NCI-H1092 (cell line): ENCODE measurements at regions not wholly inside any gene's neighbourhood (a gene's known extent, or its start where the extent isn't known, plus 50 kb on each side); places are given as distances from the start of the nearest gene placed in this dataset.

Experiments used
- DNase-seq: peaks from one replicate; lab custom pipeline; 2025; lab: John Stamatoyannopoulos, UW

- DNase-seq: no peak
Observed at GRCh38 chr20:56060486-56060885, 55.2 kb upstream of the CBLN4 start.

- DNase-seq: no peak
Observed at GRCh38 chr20:56069016-56069415, 63.7 kb upstream of the CBLN4 start.

DNA sequence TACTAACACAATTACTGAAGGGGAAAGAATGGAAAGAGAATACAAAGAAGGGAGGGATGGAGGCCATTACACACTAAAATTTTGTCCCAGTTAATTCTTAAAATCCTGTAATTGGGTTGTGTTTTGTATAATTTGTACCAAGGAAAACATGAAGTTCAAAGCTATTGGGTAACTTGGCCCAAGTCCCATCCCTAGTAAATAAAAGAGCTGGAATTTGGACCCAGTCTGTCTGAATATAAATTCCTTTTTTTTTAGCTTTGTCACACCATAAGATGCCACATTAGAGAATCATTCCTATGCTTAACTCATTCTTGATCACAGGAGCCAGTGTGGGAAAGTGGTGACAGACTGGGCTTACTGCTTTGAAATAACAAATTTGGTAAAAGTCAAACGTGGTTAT, 66.8 kb upstream of the CBLN4 start:
- DNase-seq: no peak

DNA sequence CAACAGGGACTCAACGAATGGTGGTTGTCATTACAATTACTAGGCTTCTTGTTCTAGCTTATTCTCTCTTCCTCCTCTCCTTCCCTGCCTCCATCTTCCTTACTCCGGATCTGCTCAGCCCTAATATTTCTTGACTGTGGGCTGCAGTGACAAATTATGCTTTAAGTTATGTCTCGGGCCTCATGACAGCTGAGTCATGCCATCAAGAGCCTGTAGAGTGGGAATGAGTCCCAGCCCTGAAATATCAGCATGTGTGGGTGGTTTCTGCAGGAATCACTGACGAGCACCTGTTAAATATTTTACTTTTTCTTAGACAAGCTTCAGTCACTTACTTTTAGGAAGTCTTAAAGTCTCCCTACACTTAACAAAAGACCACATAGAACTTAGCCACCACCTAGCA, 83.1 kb upstream of the CBLN4 start:
- no peak for DNase-seq

GRCh38 chr20:56091628-56092234, 86.4 kb upstream of the CBLN4 start:
- DNase-seq: no peak

- no peak for DNase-seq
Observed at GRCh38 chr20:56094228-56094627, 88.9 kb upstream of the CBLN4 start.

DNA sequence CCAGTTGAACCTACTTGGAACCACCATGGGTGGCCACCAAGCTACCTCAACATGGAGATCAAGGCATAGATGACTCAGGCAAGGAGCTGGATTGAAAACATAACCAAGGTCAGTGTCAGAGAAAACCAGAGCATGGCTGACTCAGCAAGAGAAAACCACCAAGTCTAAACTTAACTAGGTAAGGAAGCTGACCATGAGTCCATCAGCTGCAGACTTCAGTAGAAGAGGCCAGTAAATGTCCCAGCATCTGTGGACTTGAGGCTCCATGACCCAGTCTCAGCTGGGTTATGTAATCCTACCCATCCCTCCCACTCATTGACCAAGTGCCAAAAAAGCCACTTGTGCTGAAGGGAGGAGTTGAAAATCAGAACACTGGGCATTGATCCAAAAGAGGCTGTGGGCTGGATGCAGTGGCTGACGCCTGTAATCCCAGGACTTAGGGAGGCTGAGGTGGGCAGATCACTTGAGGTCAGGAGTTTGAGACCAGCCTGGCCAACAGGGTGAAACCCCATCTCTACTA, 93.7 kb upstream of the CBLN4 start:
- no peak for DNase-seq

- no peak for DNase-seq
Observed at GRCh38 chr20:56111961-56112730, 106.8 kb upstream of the CBLN4 start.

DNA sequence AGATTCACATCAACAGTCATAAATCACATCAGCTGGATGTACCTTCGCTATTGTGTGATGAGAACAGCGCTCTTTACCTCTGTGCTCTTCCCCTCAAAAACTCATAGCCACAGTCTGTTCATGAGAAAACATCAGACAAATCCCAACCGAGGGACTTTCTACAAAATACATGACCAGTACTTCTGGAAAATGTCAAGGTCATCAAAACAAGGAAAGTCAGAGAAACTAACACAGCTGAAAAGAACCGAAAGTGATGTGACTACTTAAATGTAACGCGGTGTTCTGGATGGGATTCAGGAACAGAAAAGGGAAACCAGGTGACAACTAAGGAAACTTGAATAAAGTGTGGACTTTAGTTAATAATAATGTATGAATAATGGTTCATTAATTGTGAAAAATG, 112.0 kb upstream of the CBLN4 start:
- DNase-seq: no peak

GRCh38 chr20:56121850-56122249, 116.5 kb upstream of the CBLN4 start:
- DNase-seq: no peak

DNA sequence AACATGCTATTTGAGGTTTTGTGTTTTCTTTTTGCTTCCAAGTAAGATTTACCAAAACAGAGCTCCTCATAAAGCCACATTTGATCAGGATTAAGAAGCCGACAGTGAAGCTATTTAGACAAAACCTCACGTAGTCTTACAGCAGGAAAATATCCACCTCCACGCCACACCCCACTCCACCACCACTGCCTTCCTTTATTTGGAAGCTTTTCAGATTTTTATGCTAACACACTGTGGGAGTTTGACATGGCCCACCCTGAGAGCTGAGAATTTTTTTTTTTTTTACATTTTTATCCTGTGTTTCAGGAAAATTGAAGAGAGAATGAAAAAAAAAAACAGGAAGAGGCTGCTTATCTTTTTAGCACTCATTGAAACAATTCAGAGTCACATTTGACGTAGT, 104.8 kb upstream of the MC3R start:
- no peak for DNase-seq

DNA sequence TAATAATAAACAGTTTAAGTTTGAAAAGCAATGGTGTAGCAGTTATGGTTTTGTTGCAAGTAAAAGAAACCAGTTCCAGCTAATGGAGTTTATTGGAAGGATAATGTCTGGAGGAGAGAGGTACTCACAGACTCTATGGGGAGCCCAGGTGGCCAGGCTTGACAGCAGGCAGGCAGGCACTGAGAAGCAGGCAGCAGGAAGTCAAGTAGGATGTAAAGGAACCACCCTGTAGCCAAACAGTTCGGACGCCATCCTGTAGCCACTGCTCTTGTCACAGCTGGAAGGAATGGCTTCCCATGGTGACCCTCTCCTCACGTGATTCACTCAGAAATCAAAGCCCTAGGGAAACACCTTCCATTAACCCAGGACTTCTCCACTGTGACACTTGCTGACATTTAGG, 96.7 kb upstream of the MC3R start:
- no peak for DNase-seq

- DNase-seq: no peak
Observed at GRCh38 chr20:56153926-56154325, 94.6 kb upstream of the MC3R start.

DNA sequence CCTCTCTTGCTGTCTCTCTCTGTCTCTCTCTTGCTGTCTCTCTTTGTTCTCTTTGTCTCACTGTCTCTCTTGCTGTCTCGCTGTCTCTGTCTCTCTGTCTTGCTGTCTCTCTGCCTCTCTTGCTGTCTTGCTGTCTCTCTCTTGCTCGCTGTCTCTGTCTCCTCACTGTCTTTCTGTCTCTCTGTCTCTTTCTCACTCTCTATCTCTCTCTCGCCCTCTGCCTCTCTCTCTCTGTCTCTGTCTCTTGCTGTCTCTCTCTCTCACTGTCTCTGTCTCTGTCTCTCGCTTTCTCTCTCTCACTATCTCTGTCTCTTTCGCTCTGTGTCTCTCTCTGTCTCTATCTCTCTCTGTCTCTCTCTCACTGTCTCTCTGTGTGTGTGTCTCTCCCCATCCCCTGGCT, 92.9 kb upstream of the MC3R start:
- DNase-seq: no peak

DNA sequence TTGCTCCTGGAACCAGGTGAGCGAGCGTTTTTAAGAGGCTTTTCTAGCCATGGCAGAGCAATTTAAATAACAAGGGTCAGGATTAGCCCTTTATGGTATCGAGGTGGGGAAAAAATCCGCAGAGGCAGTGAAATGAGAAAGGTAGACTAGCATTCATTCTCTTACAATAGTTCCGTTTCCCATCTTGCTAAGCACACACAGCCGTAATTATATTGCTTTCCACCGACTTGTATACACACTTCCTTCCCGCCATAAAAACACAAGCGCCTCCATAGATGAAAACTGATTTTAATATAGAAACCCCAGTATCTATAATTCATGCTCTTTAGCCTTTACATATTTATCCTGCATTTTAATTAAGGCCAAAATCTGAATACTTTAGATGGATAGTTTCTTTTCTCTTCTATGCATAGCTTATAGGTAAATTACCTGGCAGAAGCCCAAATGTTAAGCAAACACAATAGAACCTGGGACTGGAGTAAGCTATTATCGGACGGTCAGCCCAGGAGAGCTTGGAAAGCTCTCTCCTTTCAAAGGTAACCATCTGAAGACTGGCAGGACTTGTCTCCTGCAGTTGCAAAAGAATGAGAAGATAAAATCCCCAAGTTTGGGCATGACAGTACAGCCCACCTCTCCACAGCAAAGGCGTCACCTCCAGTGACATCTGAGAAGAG, 90.9 kb upstream of the MC3R start:
- DNase-seq: no peak

- DNase-seq: no peak
Observed at GRCh38 chr20:56158489-56158888, 90.0 kb upstream of the MC3R start.

GRCh38 chr20:56160956-56161355, 87.6 kb upstream of the MC3R start:
- no peak for DNase-seq

DNA sequence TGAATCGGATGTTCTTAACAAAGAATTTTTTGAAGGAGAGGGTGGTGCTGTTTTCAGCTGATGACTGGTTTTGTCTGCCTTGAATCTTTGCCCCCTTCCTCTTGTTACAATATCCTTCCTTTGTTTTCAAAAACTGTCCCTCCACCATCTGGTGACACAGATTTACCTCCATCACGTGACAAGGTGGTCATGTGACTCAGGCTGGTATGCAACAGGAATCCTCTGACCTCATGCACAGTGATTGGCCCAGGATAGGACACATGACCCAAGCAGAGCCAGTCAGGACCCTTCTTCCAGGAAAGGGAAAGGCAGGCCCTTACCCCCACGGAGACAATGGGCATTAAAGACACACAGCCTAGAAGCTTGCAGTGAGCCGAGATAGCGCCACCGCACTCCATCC, 84.7 kb upstream of the MC3R start:
- no peak for DNase-seq

DNA sequence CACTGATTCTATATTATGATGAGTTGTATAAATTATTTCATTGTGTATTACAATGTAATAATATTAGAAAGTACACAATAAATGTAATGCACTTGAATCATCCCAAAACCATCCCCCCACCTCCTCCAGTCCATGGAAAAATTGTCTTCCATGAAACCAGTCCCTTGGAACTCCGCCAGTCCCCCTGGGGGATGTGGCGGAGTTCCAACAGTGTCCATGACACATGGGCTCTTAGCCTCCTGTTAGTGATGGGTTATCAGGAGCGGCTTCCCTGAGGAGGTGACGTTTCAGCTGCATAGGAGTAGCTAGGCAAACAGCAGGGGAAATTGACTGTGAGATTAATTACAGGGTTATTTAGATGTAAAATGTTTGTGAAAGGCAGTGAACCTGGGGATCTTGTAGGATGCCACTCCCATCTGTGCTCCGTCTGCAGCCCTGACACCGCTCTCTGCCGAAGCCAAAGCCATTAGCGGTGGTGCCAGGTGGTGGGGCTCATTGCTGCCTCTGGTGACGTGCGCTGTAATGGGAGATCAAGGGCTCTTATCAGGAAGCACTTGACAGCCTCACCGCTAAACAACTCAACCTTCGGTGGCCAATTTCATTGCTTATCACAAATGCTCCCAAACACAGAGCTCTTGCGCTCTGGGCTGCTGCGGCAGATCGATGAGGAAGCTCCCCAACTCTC, 81.6 kb upstream of the MC3R start:
- peak; percentile 33 for DNase-seq

- peak; percentile 3 for DNase-seq
Observed at GRCh38 chr20:56171087-56172012, 77.2 kb upstream of the MC3R start.

DNA sequence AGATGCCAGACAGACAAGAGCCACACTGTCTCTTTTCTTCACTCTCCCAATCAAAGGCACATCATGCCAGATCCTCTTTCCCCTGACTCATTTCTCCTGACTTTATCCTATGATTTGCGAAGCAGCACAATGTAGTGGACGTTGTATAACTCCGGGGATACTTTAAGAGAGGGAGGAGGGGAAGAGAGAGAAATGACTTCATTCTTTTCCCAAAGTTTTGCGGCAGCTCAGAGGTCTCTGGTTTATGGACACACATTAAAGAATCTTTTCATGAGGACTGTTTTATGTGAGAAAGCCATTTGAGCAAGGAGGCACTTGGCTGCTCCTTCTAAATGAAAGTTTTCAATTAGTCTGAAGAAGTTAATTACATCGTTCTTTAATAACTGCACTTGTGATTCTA, 75.1 kb upstream of the MC3R start:
- DNase-seq: no peak

GRCh38 chr20:56174416-56174815, 74.1 kb upstream of the MC3R start:
- no peak for DNase-seq
